ENCODE measurements at regions not wholly inside any gene's neighbourhood (a gene's known extent, or its start where the extent isn't known, plus 50 kb on each side); places are given as distances from the start of the nearest gene placed in this dataset.

DNA sequence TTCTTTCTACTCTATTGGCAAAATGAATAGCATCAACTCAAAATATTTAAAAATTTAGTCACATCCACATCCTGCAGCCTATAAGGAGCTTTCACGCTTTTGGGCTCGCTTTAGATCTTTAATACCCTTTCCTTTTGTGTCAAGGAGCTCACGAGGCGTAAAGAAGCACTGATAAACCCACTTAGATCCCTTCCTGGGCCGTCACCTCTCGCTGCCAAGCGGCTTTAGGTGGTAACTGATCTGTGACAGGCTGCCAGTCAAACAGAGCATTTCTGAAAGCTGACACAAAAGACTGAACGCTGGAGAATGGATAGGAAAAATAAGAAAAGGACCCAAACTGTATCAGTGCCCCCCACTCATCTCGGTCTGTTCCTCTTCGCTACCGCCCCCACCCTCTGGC is 385.7 kb upstream of the MMS22L start:
- TF ChIP-seq EZH2 (IDR thresholded peaks at IDR 0.05; ENCODE audit: borderline replicate concordance, insufficient read depth, low read depth, low read length, poor library complexity, severe bottlenecking) = no peak
- TF ChIP-seq, protein P1, sequence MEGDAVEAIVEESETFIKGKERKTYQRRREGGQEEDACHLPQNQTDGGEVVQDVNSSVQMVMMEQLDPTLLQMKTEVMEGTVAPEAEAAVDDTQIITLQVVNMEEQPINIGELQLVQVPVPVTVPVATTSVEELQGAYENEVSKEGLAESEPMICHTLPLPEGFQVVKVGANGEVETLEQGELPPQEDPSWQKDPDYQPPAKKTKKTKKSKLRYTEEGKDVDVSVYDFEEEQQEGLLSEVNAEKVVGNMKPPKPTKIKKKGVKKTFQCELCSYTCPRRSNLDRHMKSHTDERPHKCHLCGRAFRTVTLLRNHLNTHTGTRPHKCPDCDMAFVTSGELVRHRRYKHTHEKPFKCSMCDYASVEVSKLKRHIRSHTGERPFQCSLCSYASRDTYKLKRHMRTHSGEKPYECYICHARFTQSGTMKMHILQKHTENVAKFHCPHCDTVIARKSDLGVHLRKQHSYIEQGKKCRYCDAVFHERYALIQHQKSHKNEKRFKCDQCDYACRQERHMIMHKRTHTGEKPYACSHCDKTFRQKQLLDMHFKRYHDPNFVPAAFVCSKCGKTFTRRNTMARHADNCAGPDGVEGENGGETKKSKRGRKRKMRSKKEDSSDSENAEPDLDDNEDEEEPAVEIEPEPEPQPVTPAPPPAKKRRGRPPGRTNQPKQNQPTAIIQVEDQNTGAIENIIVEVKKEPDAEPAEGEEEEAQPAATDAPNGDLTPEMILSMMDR (IDR thresholded peaks at IDR 0.05) = no peak

Measured in B cell (primary cell).